ENCODE measurements at regions not wholly inside any gene's neighbourhood (a gene's known extent, or its start where the extent isn't known, plus 50 kb on each side); places are given as distances from the start of the nearest gene placed in this dataset.

DNA sequence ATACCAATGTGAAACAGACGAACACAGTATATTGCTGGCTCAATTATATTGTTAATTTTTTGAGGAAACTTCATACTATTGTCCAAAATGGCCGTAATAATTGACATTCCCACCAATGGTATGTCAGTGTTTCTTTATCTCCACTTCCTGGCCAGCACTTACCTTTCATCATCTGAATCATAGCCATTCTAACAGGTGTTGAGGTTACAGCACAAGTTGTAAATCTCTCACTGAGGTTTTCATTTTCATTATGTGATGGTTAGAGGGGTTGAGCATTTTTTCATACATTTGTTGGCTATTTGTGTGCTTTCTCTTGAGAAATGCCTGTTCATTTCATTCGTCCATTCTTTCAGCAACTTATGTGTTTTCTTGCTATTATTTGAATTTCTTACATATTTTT lies 824.0 kb downstream of the UQCRFS1 start:
- no peak overlapping the region for H3K4me3 ChIP-seq
- H3K27me3 ChIP-seq, result no peaks in the 10 kb centered on the region
- TF ChIP-seq POLR2A (IDR thresholded peaks at IDR 0.05) (no peak), POLR2AphosphoS5 (IDR thresholded peaks at IDR 0.05; ENCODE audit: insufficient read depth in 1 of 2, low read depth in 1 of 2) (no peak), CTCF (IDR thresholded peaks at IDR 0.05) (no peak)
- intact Hi-C loops (cut with DNase I), result no loop called here
- no peaks in the 10 kb centered on the region for H3K9me3 ChIP-seq
- no peaks in the 10 kb centered on the region for H3K36me3 ChIP-seq
- no peak overlapping the region for H3K27ac ChIP-seq
- no peaks in the 10 kb centered on the region for H3K4me1 ChIP-seq
- DNase-seq (ENCODE audit: extremely low spot score in 2 of 2), result no peak

DNA sequence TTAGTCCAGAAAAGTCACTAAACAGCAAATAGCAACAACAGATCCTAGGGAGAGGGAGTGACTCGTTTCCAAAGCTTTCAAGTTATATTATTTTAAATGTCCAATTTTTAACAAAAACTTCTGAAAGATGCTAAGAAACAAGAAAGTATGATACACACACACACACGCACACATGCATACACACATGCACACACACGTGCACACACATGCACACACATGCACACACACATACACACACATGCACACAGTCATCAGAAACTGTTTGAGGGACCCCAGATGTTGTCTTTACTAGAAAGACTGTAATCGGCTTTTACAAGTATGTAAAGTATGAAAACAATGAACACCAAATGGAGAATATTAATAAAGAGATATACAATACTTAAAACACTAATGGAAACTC lies 825.4 kb downstream of the UQCRFS1 start:
- Histone ChIP-seq H3K4me3 (no peak overlapping the region), H3K27me3 (no peaks in the 10 kb centered on the region), H3K36me3 (no peaks in the 10 kb centered on the region), H3K9me3 (no peaks in the 10 kb centered on the region), H3K27ac (no peak overlapping the region), H3K4me1 (no peaks in the 10 kb centered on the region)
- intact Hi-C loops (cut with DNase I), result no loop called here
- DNase-seq (ENCODE audit: extremely low spot score in 2 of 2), result no peak
- TF ChIP-seq CTCF (IDR thresholded peaks at IDR 0.05), result no peak
- no peak for TF ChIP-seq POLR2AphosphoS5 (IDR thresholded peaks at IDR 0.05; ENCODE audit: insufficient read depth in 1 of 2, low read depth in 1 of 2)
- TF ChIP-seq POLR2A (IDR thresholded peaks at IDR 0.05), result no peak

DNA sequence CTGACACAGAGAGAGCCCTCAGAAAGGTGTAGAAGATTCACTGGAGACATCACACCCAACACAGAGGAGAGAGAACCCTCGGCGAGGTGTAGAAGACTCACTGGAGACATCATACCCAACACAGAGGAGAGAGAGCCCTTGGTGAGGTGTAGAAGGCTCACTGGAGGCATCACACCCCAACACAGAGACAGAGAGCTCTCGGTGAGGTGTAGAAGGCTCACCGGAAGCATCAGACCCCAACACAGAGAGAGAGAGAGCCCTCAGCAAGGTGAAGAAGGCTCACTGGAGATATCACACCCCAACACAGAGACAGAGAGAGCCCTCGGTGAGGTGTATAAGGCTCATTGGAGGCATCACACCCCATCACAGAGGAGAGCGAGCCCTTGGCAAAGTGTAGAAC lies 826.5 kb downstream of the UQCRFS1 start:
- no peak overlapping the region for H3K27ac ChIP-seq
- TF ChIP-seq POLR2A (IDR thresholded peaks at IDR 0.05) (no peak), POLR2AphosphoS5 (IDR thresholded peaks at IDR 0.05; ENCODE audit: insufficient read depth in 1 of 2, low read depth in 1 of 2) (no peak), CTCF (IDR thresholded peaks at IDR 0.05) (no peak)
- no peaks in the 10 kb centered on the region for H3K27me3 ChIP-seq
- DNase-seq (ENCODE audit: extremely low spot score in 2 of 2), result no peak
- H3K9me3 ChIP-seq, result no peaks in the 10 kb centered on the region
- intact Hi-C loops (cut with DNase I), result no loop called here
- no peaks in the 10 kb centered on the region for H3K36me3 ChIP-seq
- no peak overlapping the region for H3K4me3 ChIP-seq
- H3K4me1 ChIP-seq, result no peaks in the 10 kb centered on the region

DNA sequence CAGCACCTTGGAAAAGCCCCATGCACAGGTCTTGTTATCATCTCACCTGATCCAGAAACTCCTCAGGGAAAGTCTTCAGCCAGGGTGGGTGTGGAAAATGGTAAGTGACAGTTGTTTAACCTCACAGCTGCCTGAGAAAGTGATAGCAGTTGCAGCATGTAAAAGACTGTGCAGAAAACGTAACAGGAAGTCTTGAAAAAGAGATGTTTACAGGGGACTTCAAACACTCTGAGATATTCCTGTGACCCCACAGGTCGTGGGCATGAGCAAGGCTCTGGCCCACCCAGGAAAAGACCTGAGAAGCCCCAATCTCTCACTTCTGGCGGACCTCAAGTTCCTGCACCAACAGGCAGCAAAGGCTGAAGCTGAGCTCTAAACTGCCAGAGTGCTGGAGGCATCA lies 826.9 kb downstream of the UQCRFS1 start:
- H3K36me3 ChIP-seq, result no peaks in the 10 kb centered on the region
- H3K9me3 ChIP-seq, result no peaks in the 10 kb centered on the region
- intact Hi-C loops (cut with DNase I), result no loop called here
- no peaks in the 10 kb centered on the region for H3K27me3 ChIP-seq
- no peak overlapping the region for H3K4me3 ChIP-seq
- no peak for DNase-seq (ENCODE audit: extremely low spot score in 2 of 2)
- TF ChIP-seq CTCF (IDR thresholded peaks at IDR 0.05), result no peak
- no peak for TF ChIP-seq POLR2A (IDR thresholded peaks at IDR 0.05)
- TF ChIP-seq POLR2AphosphoS5 (IDR thresholded peaks at IDR 0.05; ENCODE audit: insufficient read depth in 1 of 2, low read depth in 1 of 2), result no peak
- no peaks in the 10 kb centered on the region for H3K4me1 ChIP-seq
- H3K27ac ChIP-seq, result no peak overlapping the region

DNA sequence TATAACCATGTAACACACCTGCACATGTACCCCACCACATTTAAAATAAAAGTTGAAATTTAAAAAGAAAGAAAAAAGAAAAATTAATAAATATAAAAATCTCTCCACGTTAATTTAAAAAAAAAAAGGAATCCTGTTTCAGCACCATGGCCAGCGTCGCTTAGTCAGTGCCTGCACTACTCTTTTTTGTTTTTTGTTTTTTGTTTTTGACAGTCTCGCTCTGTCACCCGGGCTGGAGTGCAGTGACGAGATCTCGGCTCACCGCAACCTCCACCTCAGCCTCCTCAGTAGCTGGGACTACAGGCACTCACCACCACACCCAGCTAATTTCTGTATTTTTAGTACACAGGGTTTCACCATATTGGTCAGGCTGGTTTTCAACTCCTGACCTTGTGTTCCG lies 835.9 kb downstream of the UQCRFS1 start:
- Histone ChIP-seq H3K9me3 (no peaks in the 10 kb centered on the region), H3K36me3 (no peaks in the 10 kb centered on the region), H3K27ac (no peak overlapping the region), H3K27me3 (no peaks in the 10 kb centered on the region), H3K4me1 (no peaks in the 10 kb centered on the region), H3K4me3 (no peak overlapping the region)
- intact Hi-C loops (cut with DNase I), result no loop called here
- peak in 1 of 2 donors; percentile 6 for DNase-seq (ENCODE audit: extremely low spot score in 2 of 2)
- no peak for TF ChIP-seq CTCF (IDR thresholded peaks at IDR 0.05)
- no peak for TF ChIP-seq POLR2AphosphoS5 (IDR thresholded peaks at IDR 0.05; ENCODE audit: insufficient read depth in 1 of 2, low read depth in 1 of 2)
- TF ChIP-seq POLR2A (IDR thresholded peaks at IDR 0.05), result no peak

Measured in vagina (tissue), 2 donors.